NCI-H1092 treated with DMSO at 0.1 percent for 48 hours (cell line): ENCODE measurements at regions not wholly inside any gene's neighbourhood (a gene's known extent, or its start where the extent isn't known, plus 50 kb on each side); places are given as distances from the start of the nearest gene placed in this dataset.
"Not testable (repeated sequence)": the region's sequence is repeated elsewhere in the genome, so short reads cannot be mapped to it uniquely, and the experiment has no call there.

Source experiments
- DNase-seq: peaks from one replicate; lab custom pipeline; 2025; lab: John Stamatoyannopoulos, UW

- DNase-seq, result no peak
Measured at GRCh38 chr2:122795763-122796162, 1040.3 kb downstream of the TSN start.

- no peak for DNase-seq
Measured at GRCh38 chr2:122799391-122799790, 1043.9 kb downstream of the TSN start.

GRCh38 chr2:122800781-122801180 is 1045.3 kb downstream of the TSN start:
- no peak for DNase-seq

GRCh38 chr2:122804494-122804893 is 1049.0 kb downstream of the TSN start:
- no peak for DNase-seq

- no peak for DNase-seq
Measured at GRCh38 chr2:122805346-122805745, 1049.9 kb downstream of the TSN start.

GRCh38 chr2:122808286-122808969 is 1053.0 kb downstream of the TSN start:
- DNase-seq, result no peak

- not testable (repeated sequence) for DNase-seq
Measured at GRCh38 chr2:122812214-122812613, 1056.8 kb downstream of the TSN start.

GRCh38 chr2:122815120-122815519 is 1059.7 kb downstream of the TSN start:
- DNase-seq, result no peak

- no peak for DNase-seq
Measured at GRCh38 chr2:122816803-122817202, 1061.4 kb downstream of the TSN start.

- DNase-seq, result no peak
Measured at GRCh38 chr2:122822319-122822718, 1066.9 kb downstream of the TSN start.

- no peak for DNase-seq
Measured at GRCh38 chr2:122830157-122830556, 1074.7 kb downstream of the TSN start.

GRCh38 chr2:122831649-122832048 is 1076.2 kb downstream of the TSN start:
- no peak for DNase-seq

GRCh38 chr2:122843503-122843902 is 1088.1 kb downstream of the TSN start:
- no peak for DNase-seq

- DNase-seq, result no peak
Measured at GRCh38 chr2:122851161-122851560, 1095.7 kb downstream of the TSN start.

GRCh38 chr2:122851972-122852531 is 1096.6 kb downstream of the TSN start:
- DNase-seq, result no peak

GRCh38 chr2:122856696-122857095 is 1101.2 kb downstream of the TSN start:
- no peak for DNase-seq

GRCh38 chr2:122858075-122858702 is 1102.7 kb downstream of the TSN start:
- no peak for DNase-seq

- DNase-seq, result no peak
Measured at GRCh38 chr2:122858813-122859212, 1103.4 kb downstream of the TSN start.

GRCh38 chr2:122859260-122859659 is 1103.8 kb downstream of the TSN start:
- no peak for DNase-seq

- no peak for DNase-seq
Measured at GRCh38 chr2:122863532-122863931, 1108.1 kb downstream of the TSN start.

- DNase-seq, result no peak
Measured at GRCh38 chr2:122864728-122865127, 1109.3 kb downstream of the TSN start.

GRCh38 chr2:122866095-122866494 is 1110.6 kb downstream of the TSN start:
- DNase-seq, result no peak

- no peak for DNase-seq
Measured at GRCh38 chr2:122867941-122868340, 1112.5 kb downstream of the TSN start.
